Heart left ventricle (tissue), 13 donors: ENCODE measurements at regions not wholly inside any gene's neighbourhood (a gene's known extent, or its start where the extent isn't known, plus 50 kb on each side); places are given as distances from the start of the nearest gene placed in this dataset.

Source experiments
- CTCF ChIP-seq, 12 donors: fragments of 200-600 bp; sonication (generic) in 4 of 12; IDR thresholded peaks; one replicate each; pipeline versions ENCODE4 v1.5.0 to v1.8.0; 2018 to 2022; ENCODE audit warnings: antibody characterized with exemption in 12 of 12, mild to moderate bottlenecking in 5 of 12
- POLR2A ChIP-seq, 2 donors: fragments of 450-650 bp; IDR thresholded peaks; one replicate each; pipeline ENCODE4 v1.6.1; 2017; ENCODE audit warnings: antibody characterized with exemption in 2 of 2, mild to moderate bottlenecking in 2 of 2, moderate library complexity in 2 of 2
- donor health status: ischemic (EF 13 %, LVEDD 7.1; RV severe dilation, severe dysfunction).
- donor health status: DM: no; HTN: yes; CAD: no.
- donor health status: DM: no; HTN: no; CAD: no.
- donor health status: ischemic (EF 25% LVEDD 6.9; RV normal size, moderate dysfunction).
- donor health status: ischemic (EF 25% LVEDD 5.7; RV mildly dilated, moderate dysfunction).
- donor health status: ischemic (EF 35%, LVEDD 5.7; RV mildly dilated, moderate dysfunction).
- donor health status: nonischemic (EF 11% LVEDD 7.7; RV severe dilation, severe dysfunction).
- donor health status: DM: yes; HTN: yes; CAD: no.
- donor health status: PGD.
- donor health status: ischemic (EF 29% LVEDD 5.4; RV normal size, mild dysfunction).
- donor health status: nonischemic (EF 23%, LVEDD 6.1; RV moderate dilation, normal function).

DNA sequence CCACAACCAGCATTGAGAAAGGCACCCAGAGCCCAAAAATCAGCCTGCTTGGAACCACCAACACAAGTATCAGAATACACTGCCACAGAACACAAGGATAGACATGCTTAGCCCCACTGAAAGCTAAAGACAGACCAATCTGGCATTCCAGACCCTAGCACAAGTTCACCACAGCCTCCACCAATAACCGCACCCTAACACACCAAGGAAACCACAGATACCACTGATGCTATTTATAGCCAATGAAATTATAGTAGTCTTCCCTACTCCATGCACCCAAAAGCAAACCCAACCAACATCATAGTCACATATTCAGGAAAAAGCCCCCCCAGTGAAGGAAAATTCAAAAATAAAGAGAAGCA is 83.9 kb upstream of the STT3B start:
- TF ChIP-seq CTCF (IDR thresholded peaks at IDR 0.05) = no peak
- TF ChIP-seq POLR2A (IDR thresholded peaks at IDR 0.05) = no peak
